Activated CD8-positive, alpha-beta memory T cell treated with anti-CD3 and anti-CD28 coated beads for 24 hours (primary cell): ENCODE measurements at regions not wholly inside any gene's neighbourhood (a gene's known extent, or its start where the extent isn't known, plus 50 kb on each side); places are given as distances from the start of the nearest gene placed in this dataset.
A peak's percentile ranks its signal among the peaks of the same experiment; 100 is the strongest.
"Not testable (repeated sequence)": the region's sequence is repeated elsewhere in the genome, so short reads cannot be mapped to it uniquely, and the experiment has no call there.

Experiments
- DNase-seq: peaks from one replicate; pipeline ENCODE4 v3.0.0-alpha.2; 2020

DNA sequence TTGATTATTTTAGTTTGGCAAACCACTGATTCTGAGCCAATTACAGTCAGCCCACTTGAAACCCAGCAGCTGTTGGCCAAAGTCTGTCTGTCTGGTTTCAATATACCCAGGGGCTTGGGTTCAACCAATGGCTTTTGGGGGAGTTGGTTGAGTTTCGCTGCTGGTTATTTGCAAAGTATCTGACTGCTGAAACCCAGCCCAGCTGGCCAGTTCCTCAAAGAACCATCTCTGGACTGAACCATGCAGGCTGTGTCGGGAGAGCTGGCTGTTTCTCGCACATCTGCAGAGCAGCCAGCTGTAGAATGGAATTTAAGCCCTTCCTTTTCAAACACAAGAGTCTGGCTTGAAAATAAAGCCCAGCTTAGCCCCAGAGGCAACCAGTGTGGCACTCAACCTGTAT lies 66.0 kb upstream of the PAX7 start:
- no peak for DNase-seq

DNA sequence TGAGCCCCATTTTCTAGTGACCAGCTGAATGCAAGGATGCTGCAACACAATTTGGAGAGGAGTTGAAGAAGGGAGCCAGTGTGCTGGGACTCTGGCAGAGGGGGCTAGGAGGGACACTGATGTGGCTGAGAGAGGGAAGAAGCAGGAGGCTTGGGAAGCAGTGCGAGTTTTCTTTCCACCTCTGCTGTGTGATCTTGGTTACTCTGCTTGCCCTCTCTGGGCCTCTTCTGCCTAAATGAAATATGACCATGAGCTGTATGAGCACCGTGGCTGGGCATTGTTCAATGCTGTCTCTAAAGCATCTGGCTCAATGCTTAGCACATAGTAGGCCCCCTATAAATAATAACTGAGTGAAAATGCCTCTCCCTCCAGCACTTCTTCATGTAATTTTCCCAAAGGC lies 65.3 kb upstream of the PAX7 start:
- DNase-seq: no peak

DNA sequence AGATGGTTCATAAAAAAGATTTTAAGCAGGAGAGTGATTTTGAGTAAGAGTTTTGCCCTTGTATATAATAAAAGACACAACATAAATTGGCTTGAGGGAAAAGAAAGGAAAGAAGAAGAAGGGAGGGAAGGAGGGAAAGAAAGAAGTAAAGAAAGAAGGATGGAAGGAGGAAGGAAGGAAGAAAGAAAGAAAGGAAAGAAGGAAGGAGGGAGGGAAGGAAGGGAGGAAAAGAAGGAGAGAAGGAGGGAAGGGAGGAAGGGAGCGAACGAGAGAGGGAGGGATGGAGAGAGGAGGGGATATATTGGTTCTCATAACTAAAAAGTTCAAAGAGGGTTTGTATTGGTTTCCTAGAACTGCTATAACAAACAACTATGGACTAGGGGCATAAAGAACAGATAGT lies 62.2 kb upstream of the PAX7 start:
- DNase-seq: no peak

DNA sequence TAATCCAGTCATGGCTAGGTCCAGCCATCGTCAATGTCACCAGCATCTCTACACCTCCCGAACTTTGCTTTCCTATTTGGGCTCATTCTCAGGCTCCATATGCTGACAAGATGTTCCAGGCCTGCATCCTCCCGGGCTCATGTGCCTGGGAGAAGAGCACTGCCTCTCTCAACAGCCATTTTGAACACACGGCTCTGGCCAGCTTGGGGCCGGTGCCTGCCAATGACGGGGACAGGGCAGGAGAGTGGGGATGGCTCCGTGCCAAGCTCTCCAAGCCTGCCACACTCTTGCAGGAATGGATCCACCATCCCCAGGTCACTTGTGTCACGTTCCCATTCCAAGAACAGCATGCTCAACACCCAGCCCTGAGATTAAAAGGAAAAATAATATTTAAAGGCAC lies 61.4 kb upstream of the PAX7 start:
- no peak for DNase-seq

DNA sequence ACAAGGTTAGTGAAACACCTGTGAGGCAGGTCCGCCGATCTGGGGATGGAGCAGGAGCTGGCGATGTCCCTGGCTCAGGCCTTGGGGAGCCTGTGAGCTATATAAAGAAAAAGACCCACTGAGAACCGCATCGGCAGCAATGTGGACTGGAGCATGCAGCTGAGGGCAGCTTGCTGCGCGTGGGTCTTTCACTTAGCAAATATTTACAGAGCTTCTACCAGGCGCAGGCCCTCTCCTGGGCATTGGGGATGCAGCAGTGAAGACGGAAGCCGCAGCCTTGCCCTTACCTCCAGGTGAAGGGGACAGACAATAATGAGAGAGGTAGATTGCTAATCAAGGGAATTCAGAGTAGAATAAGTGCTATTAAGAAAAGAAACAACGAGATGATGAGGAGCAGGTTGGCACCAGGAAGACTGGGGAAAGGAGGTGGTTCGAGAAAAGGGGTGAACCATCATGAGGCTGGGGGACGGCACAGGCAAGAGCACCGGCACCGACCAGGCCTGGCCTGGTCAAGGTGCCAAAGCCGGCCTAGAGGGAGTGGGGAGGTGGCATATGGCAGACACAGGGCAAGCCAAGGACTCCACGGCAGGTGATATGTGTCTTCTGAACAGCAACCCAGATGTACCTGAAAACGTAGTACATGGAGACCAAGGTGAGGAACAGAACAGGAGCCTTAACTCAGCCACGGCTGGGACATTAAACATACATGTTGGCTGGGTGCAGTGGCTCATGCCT lies 60.7 kb upstream of the PAX7 start:
- DNase-seq: no peak

DNA sequence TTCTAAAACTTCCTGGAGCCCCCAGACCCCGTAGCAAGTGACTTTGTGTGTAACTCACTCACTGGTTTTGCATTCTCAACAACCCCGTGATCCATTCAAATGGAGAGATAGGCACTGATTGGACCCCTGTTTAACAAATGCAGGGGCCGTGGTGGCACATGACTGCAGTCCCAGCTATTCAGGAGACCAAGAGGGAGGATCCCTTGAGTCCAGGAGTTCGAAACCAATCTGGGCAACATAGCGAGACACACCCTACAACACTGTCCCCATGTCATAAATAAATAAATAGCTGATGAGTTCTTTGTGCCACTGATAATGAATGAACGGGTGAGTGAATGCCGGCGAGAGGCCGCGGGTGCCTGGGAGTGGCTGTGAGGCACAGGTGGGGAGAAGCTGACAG lies 59.4 kb upstream of the PAX7 start:
- no peak for DNase-seq

DNA sequence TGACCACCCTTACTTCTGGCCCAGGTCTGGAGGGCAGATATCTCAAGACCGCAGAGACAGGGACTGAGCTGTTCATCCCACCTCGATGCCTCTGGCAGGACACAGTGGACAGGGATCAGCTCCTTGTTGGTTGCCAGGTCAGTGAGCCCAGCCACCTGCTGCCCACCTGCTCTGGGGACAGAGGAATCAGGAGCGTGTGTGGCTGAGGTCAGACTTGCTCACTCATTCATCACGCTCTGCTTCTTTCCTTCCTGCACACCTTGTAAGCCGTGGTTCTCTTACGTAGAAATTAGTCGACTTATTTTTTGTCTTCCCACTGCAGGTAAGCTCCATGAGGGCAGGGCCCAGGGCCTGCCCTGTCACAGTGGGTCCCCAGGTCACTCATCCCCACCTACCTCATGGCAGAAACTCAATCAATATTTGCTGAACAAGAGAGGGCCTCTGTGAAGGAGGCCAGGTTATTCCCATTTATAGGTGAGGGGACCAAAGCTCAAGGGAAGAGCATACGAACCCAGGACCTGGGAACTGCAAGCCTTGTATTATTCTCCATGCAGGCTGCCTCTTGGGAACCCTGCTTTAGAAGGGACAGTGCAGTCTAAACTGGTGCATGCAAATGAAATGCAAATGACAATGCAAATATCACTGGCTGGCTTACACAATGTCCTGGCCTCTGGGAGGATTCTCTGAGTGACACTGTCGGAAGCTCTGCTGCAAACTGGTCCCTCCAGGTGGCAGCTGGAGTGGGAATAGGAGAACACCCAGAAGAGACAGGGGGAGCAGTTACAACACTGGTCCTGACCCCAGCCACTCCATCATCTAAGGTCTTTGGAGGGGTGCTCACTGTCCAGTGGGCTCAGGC lies 58.4 kb upstream of the PAX7 start:
- no peak for DNase-seq

DNA sequence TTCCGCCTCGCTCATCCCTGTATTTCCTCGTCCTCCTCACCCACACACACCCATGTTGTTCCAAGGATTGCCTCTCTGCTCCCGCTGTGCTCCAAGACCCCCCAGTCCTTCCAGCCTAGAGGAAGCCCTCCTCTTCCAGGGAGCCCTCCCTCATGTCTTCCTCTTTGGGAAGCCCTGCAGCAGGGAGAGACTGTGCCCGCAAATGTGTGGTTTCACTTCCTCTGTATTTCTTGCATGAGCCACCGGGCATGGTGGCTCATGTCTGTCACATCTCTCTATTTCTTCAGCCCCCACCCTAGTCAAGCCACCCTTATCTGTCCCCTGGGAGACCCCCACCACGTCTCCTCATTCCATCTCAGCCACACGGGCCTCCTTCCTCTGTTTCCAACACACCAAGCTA lies 57.5 kb upstream of the PAX7 start:
- DNase-seq: no peak

DNA sequence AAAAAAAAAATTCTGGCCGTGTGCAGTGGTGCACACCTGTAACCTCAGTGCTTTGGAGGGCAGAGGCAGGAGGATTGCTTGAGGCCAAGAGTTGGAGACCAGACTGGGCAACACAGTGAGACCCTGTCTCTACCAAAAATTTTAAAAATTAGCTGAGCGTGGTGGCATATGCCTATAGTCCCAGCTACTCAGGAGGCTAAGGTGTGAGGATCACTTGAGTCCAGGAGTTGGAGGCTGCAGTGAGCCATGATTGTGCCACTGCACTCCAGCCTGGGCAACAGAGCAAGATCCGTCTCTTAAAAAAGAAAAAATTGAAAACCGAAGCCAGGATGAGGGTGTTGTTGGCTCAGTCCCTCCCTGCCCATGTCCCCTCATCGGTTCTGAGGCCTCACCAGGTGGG lies 55.9 kb upstream of the PAX7 start:
- DNase-seq: no peak

DNA sequence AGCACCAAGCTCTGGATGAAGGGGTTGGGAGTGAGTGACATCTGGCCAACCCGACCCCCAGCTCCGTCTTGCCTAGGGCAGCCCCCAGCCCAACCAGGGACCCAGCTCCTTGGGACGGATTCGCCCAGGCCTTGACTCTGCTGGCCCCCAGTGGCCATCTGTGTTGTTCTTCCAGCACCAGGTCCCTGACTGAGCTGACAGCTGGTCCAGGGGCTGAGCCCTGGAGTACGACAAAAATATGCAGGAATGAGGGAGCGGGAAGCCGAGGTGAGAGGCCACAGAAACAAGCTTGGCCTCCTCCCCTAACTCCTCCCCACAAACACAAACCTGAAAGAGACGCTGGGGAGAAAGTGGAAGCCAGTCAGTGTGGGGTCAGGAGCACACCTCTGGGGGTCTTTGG lies 55.0 kb upstream of the PAX7 start:
- peak; percentile 77 for DNase-seq

DNA sequence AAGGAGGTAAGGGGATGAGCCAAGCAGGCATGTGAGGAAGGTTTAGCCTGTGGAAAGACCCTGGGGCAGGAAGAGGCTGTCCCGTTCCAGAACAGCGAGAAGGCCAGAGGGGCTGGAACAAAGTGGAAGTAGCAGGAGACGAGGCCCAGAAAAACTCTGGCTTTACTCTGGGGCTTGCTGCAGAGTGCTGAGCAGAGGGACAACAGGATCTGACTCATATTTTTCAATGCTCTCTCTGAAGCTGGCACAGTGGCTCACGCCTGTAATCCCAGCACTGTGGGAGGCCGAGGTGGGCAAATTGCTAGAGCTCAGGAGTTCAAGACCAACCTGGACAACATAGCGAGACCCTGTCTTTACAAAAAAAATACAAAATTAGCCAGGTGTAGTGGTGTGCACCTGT lies 52.4 kb upstream of the PAX7 start:
- DNase-seq: no peak

DNA sequence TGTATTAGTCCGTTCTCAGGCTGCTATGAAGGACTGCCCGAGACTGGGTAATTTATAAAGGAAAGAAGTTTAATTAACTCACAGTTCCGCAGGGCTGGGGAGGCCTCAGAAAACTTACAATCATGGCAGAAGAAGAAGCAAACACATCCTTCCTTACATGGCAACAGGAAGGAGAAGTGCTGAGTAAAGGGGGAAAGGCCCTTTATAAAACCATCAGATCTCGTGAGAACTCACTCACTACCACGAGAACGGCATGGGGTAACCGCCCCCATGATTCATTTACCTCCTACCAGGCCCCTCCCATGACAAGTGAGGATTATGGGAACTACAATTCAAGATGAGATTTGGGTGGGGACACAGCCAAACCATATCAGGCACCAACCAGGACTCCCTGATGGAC lies 51.4 kb upstream of the PAX7 start:
- DNase-seq: not testable (repeated sequence)

DNA sequence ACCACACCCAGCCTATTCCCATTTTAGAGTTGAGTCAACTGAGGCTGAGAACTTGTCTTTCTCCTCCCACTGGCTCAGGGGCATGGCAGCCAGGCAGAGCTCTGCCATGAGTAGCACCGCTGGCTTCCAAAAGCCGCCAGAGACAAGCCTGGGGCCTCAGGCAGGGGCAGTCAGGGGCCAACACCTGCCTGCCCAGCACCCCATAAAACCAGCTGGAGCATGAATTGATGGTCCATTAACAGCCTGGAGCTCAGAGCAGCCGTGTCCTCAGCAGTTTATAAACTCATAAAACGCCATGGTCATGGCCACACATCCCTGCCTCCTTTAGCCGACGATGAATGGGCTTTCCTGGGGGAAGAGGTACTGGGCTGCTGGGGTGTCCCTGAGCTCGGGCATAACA lies 50.6 kb upstream of the PAX7 start:
- no peak for DNase-seq

DNA sequence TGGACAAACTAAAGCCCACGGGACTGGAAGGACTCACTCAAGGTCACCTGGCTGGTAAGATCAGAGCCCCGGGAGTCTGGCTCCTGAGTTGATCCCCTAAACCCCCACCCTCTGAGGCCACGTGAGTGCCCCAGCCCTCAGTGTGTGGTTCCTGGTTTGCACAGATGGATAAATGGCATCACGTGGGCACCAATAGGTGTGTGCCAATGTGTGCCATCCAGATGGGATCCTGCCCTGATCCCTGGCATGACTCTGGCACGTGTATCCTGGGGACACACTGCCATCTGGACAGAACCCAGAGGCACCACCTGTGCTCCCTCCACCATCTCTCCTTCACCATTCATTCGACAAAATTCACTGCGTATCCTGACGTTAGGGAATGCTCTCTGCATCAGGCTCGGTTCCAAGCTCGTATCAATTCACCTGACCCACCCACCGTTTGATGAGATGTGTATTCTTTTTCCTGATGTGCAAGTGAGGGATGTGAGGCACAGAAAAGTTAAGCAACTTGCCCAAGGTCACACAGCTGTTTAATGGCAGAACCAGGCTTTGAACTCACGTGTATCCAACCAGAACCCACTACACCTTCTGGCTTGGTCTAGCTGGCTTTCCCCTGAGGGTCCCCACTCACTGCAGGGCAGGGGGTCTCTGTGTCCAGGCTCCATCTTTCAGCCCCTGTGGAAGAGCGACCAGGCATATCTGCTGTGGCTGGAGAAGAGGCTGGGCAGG lies 49.8 kb upstream of the PAX7 start:
- DNase-seq: no peak
